ENCODE measurements at regions not wholly inside any gene's neighbourhood (a gene's known extent, or its start where the extent isn't known, plus 50 kb on each side); places are given as distances from the start of the nearest gene placed in this dataset.

DNA sequence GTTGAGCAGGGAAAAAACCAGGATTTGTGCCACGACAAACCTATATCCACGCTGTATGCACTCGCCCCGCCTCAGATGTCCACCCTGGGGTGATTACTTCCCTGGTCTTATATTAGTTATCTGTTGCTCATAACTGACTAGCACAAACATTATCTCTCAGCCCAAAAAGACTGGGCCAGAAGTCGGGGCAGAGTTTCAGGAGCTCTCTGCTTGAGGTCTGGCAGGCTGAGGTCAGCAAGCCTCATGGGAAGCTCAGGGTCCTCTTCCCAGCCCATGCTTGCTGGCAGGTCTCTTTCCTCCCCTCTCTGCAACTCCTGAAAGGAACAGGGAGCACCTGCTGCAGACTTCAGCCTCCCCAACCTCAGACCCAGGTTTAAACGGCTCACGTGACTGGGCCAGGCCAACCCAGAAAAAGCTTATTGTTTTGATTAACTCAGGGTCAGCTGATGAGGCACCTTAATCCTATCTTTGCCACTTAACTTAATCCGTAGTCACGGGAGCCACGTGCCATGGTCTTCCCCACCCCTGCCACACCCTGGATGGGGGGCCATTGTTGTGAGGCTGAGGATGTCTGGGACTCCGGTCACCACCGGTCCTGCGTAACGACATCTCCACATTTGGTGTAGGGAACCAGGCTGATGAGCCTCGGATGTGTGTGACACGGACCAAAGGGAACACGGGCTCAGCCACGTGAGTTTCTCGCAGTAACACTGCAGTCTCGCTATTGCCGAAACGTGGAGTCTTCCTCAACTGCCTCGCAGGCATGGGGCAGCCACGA, 123.7 kb upstream of the IRX4 start:
- TF ChIP-seq EZH2 (IDR thresholded peaks at IDR 0.05; ENCODE audit: borderline replicate concordance, low read depth, low read length, severe bottlenecking), result no peak
- TF ChIP-seq CTCF (IDR thresholded peaks at IDR 0.05; ENCODE audit: borderline replicate concordance, extremely low read depth, low read length, poor library complexity, severe bottlenecking), result no peak

Data from DND-41 (cell line).